ENCODE measurements at regions not wholly inside any gene's neighbourhood (a gene's known extent, or its start where the extent isn't known, plus 50 kb on each side); places are given as distances from the start of the nearest gene placed in this dataset.

DNA sequence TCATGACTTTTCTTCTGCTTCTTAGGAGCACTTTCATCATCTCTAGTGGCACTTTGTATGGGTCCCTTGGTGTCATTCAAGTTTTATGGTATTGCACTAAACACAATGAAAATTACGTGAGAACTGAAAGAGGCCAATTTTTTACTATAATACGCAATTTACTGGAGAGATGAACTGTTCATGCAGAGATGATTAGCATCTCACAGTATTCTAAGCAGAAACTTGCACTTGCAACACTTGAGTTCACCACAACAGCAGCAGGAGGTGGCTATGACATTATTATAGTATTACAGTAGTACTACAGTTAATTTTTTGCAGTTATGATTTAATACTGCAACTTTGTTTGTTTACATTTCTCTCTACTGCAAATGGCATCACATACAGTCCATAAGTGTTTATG lies 793.1 kb upstream of the CRIM1 start:
- Mint-ChIP-seq H3K4me1 (ENCODE audit: unreplicated experiment) (no peaks in the 10 kb centered on the region), H3K27ac (ENCODE audit: unreplicated experiment) (no peak overlapping the region), H3K36me3 (ENCODE audit: low read depth, unreplicated experiment) (no peaks in the 10 kb centered on the region), H3K27me3 (ENCODE audit: unreplicated experiment) (no peaks in the 10 kb centered on the region), H3K9me3 (ENCODE audit: unreplicated experiment) (no peaks in the 10 kb centered on the region), H3K4me3 (ENCODE audit: unreplicated experiment) (no peak overlapping the region)
- TF ChIP-seq, protein P1, sequence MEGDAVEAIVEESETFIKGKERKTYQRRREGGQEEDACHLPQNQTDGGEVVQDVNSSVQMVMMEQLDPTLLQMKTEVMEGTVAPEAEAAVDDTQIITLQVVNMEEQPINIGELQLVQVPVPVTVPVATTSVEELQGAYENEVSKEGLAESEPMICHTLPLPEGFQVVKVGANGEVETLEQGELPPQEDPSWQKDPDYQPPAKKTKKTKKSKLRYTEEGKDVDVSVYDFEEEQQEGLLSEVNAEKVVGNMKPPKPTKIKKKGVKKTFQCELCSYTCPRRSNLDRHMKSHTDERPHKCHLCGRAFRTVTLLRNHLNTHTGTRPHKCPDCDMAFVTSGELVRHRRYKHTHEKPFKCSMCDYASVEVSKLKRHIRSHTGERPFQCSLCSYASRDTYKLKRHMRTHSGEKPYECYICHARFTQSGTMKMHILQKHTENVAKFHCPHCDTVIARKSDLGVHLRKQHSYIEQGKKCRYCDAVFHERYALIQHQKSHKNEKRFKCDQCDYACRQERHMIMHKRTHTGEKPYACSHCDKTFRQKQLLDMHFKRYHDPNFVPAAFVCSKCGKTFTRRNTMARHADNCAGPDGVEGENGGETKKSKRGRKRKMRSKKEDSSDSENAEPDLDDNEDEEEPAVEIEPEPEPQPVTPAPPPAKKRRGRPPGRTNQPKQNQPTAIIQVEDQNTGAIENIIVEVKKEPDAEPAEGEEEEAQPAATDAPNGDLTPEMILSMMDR (IDR thresholded peaks at IDR 0.05; ENCODE audit: unreplicated experiment) = no peak
- DNase-seq (ENCODE audit: low spot score) = no peak

DNA sequence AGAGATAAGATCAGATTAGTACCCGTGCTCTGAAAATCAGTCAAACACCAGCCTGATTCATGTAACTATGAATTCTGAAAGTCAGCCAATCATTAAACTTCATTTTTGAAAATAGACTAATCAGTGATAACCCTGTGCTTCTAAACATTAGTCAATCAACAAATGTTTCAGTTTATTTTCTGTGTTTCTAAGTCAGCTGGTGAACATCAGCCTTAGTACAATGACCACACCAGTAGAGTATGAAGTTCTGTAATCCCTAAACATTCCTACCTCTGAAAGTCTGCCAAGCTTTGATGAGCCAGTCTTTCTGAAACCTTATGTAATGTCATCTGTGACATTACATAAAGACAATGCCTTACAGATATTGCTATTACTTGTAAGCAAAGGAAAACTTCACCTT lies 807.4 kb upstream of the CRIM1 start:
- no peak for DNase-seq (ENCODE audit: low spot score)
- peaks cover 1% of the 10 kb centered on the region for H3K27me3 Mint-ChIP-seq (ENCODE audit: unreplicated experiment)
- H3K27ac Mint-ChIP-seq (ENCODE audit: unreplicated experiment) = no peak overlapping the region
- TF ChIP-seq, protein P1 (IDR thresholded peaks at IDR 0.05; ENCODE audit: unreplicated experiment) = no peak
- H3K9me3 Mint-ChIP-seq (ENCODE audit: unreplicated experiment) = no peaks in the 10 kb centered on the region
- H3K36me3 Mint-ChIP-seq (ENCODE audit: low read depth, unreplicated experiment) = no peaks in the 10 kb centered on the region
- no peaks in the 10 kb centered on the region for H3K4me1 Mint-ChIP-seq (ENCODE audit: unreplicated experiment)
- no peak overlapping the region for H3K4me3 Mint-ChIP-seq (ENCODE audit: unreplicated experiment)

DNA sequence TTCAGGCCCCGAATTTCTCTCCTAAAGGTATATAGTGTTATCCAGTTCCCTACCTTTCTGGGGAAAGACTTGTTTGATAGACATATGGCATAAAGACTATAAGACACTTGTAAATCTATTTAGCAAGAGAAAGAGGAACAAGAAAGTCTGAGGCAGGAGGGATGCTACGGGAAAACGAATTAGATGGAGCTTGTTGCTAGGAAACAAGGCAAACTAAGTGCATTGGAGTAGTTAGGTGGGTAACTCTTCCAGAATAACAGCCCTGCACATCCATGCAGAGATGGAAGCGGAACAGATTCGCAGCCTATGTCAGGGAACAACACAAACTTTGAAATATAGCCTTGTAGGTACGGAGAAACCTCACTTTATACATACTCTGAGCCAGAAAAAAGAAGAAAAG lies 810.3 kb upstream of the CRIM1 start:
- H3K4me3 Mint-ChIP-seq (ENCODE audit: unreplicated experiment) = no peak overlapping the region
- no peak overlapping the region for H3K27ac Mint-ChIP-seq (ENCODE audit: unreplicated experiment)
- H3K36me3 Mint-ChIP-seq (ENCODE audit: low read depth, unreplicated experiment) = no peaks in the 10 kb centered on the region
- no peak for DNase-seq (ENCODE audit: low spot score)
- TF ChIP-seq, protein P1 (IDR thresholded peaks at IDR 0.05; ENCODE audit: unreplicated experiment) = no peak
- no peaks in the 10 kb centered on the region for H3K9me3 Mint-ChIP-seq (ENCODE audit: unreplicated experiment)
- H3K4me1 Mint-ChIP-seq (ENCODE audit: unreplicated experiment) = no peaks in the 10 kb centered on the region
- H3K27me3 Mint-ChIP-seq (ENCODE audit: unreplicated experiment) = peaks cover 1% of the 10 kb centered on the region

DNA sequence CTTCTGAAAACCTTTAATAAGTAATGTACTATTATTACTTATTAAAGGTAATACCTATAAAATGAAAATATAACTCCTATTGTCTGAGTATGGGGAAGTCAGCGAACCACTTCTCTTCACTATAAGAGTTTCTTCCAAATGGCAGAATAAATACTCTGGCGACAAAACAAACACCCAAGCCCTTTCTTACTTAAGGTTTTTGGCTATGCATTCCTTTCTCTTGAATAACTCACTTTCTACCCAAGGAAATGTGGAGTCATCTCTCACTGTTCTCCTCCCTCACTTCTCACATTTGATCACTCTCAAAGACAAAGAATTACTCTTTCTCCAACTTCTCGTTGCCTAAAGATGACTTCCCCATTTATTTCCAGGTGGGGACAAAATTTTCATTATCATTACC lies 816.8 kb upstream of the CRIM1 start:
- no peak overlapping the region for H3K4me3 Mint-ChIP-seq (ENCODE audit: unreplicated experiment)
- DNase-seq (ENCODE audit: low spot score) = no peak
- H3K4me1 Mint-ChIP-seq (ENCODE audit: unreplicated experiment) = no peaks in the 10 kb centered on the region
- H3K36me3 Mint-ChIP-seq (ENCODE audit: low read depth, unreplicated experiment) = no peaks in the 10 kb centered on the region
- H3K27ac Mint-ChIP-seq (ENCODE audit: unreplicated experiment) = no peak overlapping the region
- no peaks in the 10 kb centered on the region for H3K27me3 Mint-ChIP-seq (ENCODE audit: unreplicated experiment)
- H3K9me3 Mint-ChIP-seq (ENCODE audit: unreplicated experiment) = no peaks in the 10 kb centered on the region
- TF ChIP-seq, protein P1 (IDR thresholded peaks at IDR 0.05; ENCODE audit: unreplicated experiment) = no peak

DNA sequence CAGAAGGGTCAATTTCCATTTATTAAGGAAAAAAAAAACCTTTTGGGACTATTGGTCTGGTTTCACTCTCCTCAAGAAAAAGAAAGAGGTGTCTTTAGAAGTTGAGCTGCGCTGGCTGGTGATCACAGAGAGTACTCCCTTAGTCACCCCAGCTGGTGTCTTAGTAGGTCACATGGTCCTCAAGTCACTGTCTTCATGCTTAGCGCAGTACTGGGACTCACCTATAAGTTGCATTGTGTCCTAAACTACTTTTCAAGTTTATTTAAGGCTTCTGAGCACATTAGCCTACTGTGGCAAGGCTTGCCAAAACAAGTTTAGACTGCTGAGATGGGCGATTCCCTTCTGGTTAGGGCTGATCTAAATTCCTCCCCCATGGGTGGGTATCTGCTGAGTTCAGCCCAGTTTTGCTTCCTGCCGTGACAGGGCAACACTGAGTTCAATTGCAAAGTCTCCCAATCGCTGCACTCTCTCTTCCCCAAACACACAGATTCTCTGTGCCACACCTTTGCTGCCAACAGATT lies 824.9 kb upstream of the CRIM1 start:
- no peak overlapping the region for H3K4me3 Mint-ChIP-seq (ENCODE audit: unreplicated experiment)
- H3K27ac Mint-ChIP-seq (ENCODE audit: unreplicated experiment) = no peak overlapping the region
- DNase-seq (ENCODE audit: low spot score) = no peak
- TF ChIP-seq, protein P1 (IDR thresholded peaks at IDR 0.05; ENCODE audit: unreplicated experiment) = no peak
- H3K36me3 Mint-ChIP-seq (ENCODE audit: low read depth, unreplicated experiment) = peaks cover 8% of the 10 kb centered on the region
- peaks cover 4% of the 10 kb centered on the region for H3K9me3 Mint-ChIP-seq (ENCODE audit: unreplicated experiment)
- no peaks in the 10 kb centered on the region for H3K4me1 Mint-ChIP-seq (ENCODE audit: unreplicated experiment)
- H3K27me3 Mint-ChIP-seq (ENCODE audit: unreplicated experiment) = peaks cover 2% of the 10 kb centered on the region
